Uterus (tissue), 3 donors: ENCODE measurements at regions not wholly inside any gene's neighbourhood (a gene's known extent, or its start where the extent isn't known, plus 50 kb on each side); places are given as distances from the start of the nearest gene placed in this dataset.

Experiments used
- DNase-seq, 2 donors: peaks; one replicate each; pipeline ENCODE4 v3.0.0-alpha.2; 2019 to 2020
- H3K27ac ChIP-seq, 2 donors: fragments of 200-600 bp; sonication (generic); 1 replicate in 1 of 2; 2 replicates in 1 of 2; pipeline ENCODE4 v1.5.1; 2016 to 2018
- H3K27me3 ChIP-seq, 2 donors: fragments of 200-600 bp; sonication (generic); one replicate each; pipeline ENCODE4 v1.5.1; 2018 to 2019; ENCODE audit warnings: control low read depth in 1 of 2
- H3K36me3 ChIP-seq, 2 donors: fragments of 200-600 bp; sonication (generic); one replicate each; pipeline ENCODE4 v1.5.1; 2019; ENCODE audit warnings: control low read depth in 1 of 2
- H3K4me1 ChIP-seq, 2 donors: fragments of 200-600 bp; sonication (generic); one replicate each; pipeline ENCODE4 v1.5.1; 2018 to 2019; ENCODE audit warnings: control low read depth in 1 of 2
- H3K4me3 ChIP-seq, 2 donors: fragments of 200-600 bp; sonication (generic); 1 replicate in 1 of 2; 2 replicates in 1 of 2; pipeline ENCODE4 v1.5.1; 2018 to 2019; ENCODE audit warnings: mild to moderate bottlenecking in 1 of 2
- H3K9me3 ChIP-seq, 2 donors: fragments of 200-600 bp; sonication (generic); one replicate each; pipeline ENCODE4 v1.5.1; 2019; ENCODE audit warnings: control low read depth in 1 of 2
- POLR2A ChIP-seq, 2 donors: fragments of 450-650 bp; IDR thresholded peaks; one replicate each; pipeline ENCODE4 v1.6.1; 2016; ENCODE audit warnings: antibody characterized with exemption in 2 of 2, mild to moderate bottlenecking in 1 of 2, moderate library complexity in 1 of 2
- intact Hi-C: fragments of 100-400 bp; cut with DNase I; formaldehyde crosslinking; loops from one replicate; pipeline ENCODE4 v1.15.1; 2023; ENCODE audit warnings: low total_unique reads
- TF ChIP-seq, protein P1 (sequence below), 4 experiments: fragments of 200-600 bp in 2 of 4; fragments of 450-650 bp in 2 of 4; sonication (generic) in 2 of 4; IDR thresholded peaks; one replicate each; pipeline ENCODE4 v1.5.1; 2016 to 2019; ENCODE audit warnings: antibody characterized with exemption in 4 of 4, mild to moderate bottlenecking in 2 of 4, moderate library complexity in 1 of 4
- donor health status: DM: yes; HTN: yes; CAD: no.

DNA sequence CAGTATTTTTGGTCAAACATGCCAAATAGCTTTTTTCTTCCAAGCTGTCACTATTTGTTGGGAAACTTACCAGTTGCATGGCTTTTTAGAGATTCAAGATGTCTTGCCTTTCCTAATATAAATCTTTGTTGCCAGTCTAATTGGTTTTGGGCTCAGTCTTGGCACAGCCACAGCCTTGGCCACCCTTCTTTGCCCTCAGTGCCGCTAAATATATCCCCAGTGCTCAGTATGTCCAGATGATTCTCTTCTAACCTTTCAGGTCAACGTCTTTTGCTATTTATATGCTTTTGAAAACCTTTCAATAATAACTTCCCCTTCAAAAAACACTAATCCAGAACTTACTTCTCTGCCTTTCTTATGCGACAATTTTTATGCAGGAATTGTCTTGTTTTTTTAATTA, 483.1 kb upstream of the ZFHX3 start:
- Histone ChIP-seq H3K9me3 (no peaks in the 10 kb centered on the region), H3K27me3 (no peaks in the 10 kb centered on the region), H3K27ac (no peak overlapping the region), H3K4me3 (no peak overlapping the region), H3K4me1 (no peaks in the 10 kb centered on the region), H3K36me3 (no peaks in the 10 kb centered on the region)
- no peak for DNase-seq
- intact Hi-C loops, result no loop called here
- TF ChIP-seq POLR2A (IDR thresholded peaks at IDR 0.05), result no peak
- TF ChIP-seq, protein P1, sequence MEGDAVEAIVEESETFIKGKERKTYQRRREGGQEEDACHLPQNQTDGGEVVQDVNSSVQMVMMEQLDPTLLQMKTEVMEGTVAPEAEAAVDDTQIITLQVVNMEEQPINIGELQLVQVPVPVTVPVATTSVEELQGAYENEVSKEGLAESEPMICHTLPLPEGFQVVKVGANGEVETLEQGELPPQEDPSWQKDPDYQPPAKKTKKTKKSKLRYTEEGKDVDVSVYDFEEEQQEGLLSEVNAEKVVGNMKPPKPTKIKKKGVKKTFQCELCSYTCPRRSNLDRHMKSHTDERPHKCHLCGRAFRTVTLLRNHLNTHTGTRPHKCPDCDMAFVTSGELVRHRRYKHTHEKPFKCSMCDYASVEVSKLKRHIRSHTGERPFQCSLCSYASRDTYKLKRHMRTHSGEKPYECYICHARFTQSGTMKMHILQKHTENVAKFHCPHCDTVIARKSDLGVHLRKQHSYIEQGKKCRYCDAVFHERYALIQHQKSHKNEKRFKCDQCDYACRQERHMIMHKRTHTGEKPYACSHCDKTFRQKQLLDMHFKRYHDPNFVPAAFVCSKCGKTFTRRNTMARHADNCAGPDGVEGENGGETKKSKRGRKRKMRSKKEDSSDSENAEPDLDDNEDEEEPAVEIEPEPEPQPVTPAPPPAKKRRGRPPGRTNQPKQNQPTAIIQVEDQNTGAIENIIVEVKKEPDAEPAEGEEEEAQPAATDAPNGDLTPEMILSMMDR (IDR thresholded peaks at IDR 0.05), result no peak

GRCh38 chr16:73530529-73530928, 482.6 kb upstream of the ZFHX3 start:
- no peaks in the 10 kb centered on the region for H3K4me1 ChIP-seq
- H3K4me3 ChIP-seq, result no peak overlapping the region
- intact Hi-C loops, result no loop called here
- H3K36me3 ChIP-seq, result no peaks in the 10 kb centered on the region
- no peaks in the 10 kb centered on the region for H3K9me3 ChIP-seq
- H3K27me3 ChIP-seq, result no peaks in the 10 kb centered on the region
- no peak for DNase-seq
- H3K27ac ChIP-seq, result no peak overlapping the region
- TF ChIP-seq, protein P1 (IDR thresholded peaks at IDR 0.05), result no peak
- TF ChIP-seq POLR2A (IDR thresholded peaks at IDR 0.05), result no peak

DNA sequence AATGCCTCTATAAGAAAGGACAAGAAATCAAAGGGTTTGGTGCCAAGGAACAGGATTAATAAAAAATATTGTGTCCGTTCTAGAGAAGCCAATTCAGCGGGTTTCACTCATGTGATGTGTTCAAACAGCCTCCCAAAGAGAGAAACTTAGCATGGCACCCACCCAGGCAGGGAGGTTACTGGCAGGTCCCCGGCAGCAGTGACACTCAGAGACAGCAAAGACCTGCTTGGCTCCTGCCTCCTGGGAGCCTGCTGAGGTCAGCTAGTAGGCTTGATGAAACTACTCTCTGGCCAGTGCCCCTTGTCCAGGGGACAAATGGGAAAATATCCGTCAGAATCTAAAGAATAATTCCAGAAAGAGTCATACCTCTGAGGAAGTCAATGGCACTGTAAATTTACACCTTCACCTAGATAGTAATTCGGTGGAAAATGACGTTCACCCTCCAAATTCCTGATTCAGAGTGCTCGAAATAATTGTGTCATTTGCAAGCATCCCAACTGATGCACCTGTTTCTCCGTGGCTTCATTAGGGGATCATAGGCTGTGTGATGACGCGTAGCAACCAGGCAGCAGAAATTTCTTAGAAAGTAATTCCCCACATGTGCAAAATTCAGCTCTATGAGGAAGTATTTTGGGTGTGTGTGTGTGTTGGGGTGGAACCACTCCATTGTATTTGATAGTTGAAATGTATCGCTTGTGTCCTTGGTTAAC, 481.5 kb upstream of the ZFHX3 start:
- intact Hi-C loops, result no loop called here
- Histone ChIP-seq H3K4me1 (no peaks in the 10 kb centered on the region), H3K27ac (no peak overlapping the region), H3K27me3 (no peaks in the 10 kb centered on the region), H3K36me3 (no peaks in the 10 kb centered on the region), H3K4me3 (no peak overlapping the region), H3K9me3 (no peaks in the 10 kb centered on the region)
- no peak for TF ChIP-seq POLR2A (IDR thresholded peaks at IDR 0.05)
- TF ChIP-seq, protein P1 (IDR thresholded peaks at IDR 0.05), result no peak
- DNase-seq, result no peak

- DNase-seq, result no peak
- Histone ChIP-seq H3K27me3 (no peaks in the 10 kb centered on the region), H3K36me3 (no peaks in the 10 kb centered on the region), H3K9me3 (no peaks in the 10 kb centered on the region), H3K27ac (no peak overlapping the region), H3K4me1 (no peaks in the 10 kb centered on the region), H3K4me3 (no peak overlapping the region)
- intact Hi-C loops, result no loop called here
- TF ChIP-seq, protein P1 (IDR thresholded peaks at IDR 0.05), result no peak
- no peak for TF ChIP-seq POLR2A (IDR thresholded peaks at IDR 0.05)
Measured at GRCh38 chr16:73527187-73527586, 479.3 kb upstream of the ZFHX3 start.

DNA sequence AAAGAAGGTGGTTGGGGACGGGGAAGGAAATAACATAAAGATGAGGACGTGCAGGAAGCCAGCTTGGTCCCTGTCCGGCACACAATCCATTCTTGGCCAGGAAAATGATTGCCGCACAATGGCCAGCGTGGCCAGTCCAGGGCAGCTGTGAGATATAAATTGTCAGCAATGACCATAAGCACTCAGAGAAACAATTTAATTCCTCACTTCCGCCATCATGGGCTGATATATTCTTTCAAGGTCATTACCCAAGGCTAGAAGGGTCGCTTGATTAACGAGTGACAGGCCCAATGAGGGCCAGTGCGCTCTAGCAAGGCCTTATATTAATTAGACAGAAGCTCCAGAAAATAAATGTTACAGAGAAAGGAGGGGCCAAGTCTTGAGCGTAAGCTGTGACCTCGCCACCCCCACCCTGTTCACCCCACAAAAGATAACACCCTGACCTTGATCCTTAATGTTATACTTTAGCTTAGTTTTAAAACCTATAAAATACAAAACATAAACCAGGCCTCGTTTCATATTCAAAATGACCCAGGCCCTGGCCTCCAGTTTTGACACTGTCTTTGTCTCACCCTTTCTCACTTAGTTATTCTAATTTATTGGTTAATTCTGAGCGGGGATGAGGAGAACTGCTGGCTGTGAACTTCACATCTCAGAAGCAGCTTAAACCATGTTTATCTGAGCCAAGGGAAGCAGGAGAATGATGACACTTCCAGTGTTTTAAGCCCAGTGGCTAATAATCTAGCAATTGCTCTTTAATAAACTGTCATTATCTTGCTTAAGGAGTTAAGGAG, 478.3 kb upstream of the ZFHX3 start:
- H3K27ac ChIP-seq, result no peak overlapping the region
- no peaks in the 10 kb centered on the region for H3K27me3 ChIP-seq
- intact Hi-C loops, result no loop called here
- H3K9me3 ChIP-seq, result no peaks in the 10 kb centered on the region
- no peak for TF ChIP-seq POLR2A (IDR thresholded peaks at IDR 0.05)
- TF ChIP-seq, protein P1 (IDR thresholded peaks at IDR 0.05), result no peak
- DNase-seq, result no peak
- no peaks in the 10 kb centered on the region for H3K36me3 ChIP-seq
- no peaks in the 10 kb centered on the region for H3K4me1 ChIP-seq
- no peak overlapping the region for H3K4me3 ChIP-seq
